H4 (cell line): ENCODE measurements at regions not wholly inside any gene's neighbourhood (a gene's known extent, or its start where the extent isn't known, plus 50 kb on each side); places are given as distances from the start of the nearest gene placed in this dataset.
"Not testable (repeated sequence)": the region's sequence is repeated elsewhere in the genome, so short reads cannot be mapped to it uniquely, and the experiment has no call there.

Experiments used
- DNase-seq: peaks from one replicate; pipeline ENCODE4 v3.0.0-alpha.2; 2015; ENCODE audit warnings: low spot score

DNA sequence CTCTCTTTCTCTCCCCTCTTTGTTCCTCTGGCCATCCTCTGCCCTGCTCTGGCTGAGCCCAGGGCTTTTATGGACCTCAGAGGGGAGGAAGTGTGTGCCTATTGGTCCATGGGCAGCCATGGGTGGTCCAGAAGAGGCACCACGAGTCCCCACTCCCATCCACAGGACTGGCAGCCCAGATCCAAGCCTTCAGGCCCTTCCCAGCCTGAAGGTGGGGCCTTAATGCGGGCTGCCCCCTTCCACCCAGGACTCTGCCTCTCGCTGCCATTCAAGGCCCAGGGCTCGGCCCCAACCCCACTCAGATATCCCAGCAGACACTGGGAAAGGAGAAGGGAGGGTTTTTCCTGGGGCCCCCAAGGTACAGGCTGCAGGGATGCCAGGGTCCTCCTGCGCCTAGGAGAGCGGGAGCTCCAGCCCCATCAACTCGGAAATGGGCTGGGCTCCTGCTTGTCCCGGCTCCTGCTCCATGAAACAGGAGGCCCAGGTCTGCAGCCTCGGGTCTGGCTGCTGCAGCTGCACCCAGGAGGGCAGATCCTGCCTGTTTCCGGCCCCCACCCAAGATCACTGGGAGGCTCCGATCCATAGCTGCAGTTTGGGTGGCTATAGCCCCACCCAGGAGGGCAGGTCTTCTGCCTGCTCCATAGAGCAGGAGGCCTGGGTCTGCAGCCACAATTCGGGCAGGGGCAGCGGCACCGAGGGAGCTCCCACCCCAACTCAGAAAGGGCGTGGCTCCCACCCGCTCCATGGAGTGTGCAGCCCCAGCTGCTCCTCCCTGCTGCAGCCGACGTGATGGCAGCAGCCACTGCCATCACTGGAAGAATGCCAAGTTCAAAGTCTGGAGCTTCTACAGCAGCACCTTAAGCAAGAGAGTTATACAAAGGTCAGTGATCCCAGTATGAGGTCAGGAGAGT is 116.6 kb upstream of the RBBP8 start:
- DNase-seq = no peak

DNA sequence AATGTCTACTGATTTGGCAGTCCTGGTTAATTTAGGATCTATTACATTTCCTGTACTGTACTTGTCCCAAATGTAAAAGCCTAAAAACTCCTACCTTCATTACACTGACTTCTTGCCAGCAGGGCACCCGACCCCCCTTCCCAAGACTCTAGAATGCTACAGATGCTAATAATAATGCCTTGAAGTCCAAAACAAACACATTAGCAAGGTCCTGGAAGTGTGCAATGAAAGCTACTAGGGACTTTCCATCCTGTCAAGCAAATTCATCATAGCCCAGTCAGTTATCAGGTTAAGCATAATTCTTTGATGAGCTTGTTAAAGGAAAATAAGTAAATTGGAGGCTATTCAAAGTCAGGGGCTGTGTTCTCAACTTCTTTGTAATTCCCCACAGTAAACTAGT is 115.3 kb upstream of the RBBP8 start:
- DNase-seq = no peak

DNA sequence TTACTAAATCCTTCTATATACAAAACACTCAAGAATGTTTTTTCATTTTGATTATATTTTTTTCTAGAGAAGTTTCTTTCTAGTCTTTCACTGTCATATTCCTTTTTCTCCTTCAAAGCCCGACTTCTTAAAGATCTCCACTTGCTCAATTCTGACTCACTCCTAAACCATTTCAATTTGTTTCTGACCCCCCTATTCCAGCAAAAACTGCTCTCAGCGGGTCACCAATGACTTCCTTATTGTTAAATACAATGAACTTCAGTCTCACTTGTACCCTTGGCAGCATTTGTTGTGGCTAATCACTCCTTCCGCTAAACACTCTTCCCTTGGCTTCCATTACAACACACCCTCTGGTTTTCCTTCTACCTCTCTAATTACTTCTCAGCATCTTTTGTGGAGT is 111.1 kb upstream of the RBBP8 start:
- peak; percentile 26 for DNase-seq

DNA sequence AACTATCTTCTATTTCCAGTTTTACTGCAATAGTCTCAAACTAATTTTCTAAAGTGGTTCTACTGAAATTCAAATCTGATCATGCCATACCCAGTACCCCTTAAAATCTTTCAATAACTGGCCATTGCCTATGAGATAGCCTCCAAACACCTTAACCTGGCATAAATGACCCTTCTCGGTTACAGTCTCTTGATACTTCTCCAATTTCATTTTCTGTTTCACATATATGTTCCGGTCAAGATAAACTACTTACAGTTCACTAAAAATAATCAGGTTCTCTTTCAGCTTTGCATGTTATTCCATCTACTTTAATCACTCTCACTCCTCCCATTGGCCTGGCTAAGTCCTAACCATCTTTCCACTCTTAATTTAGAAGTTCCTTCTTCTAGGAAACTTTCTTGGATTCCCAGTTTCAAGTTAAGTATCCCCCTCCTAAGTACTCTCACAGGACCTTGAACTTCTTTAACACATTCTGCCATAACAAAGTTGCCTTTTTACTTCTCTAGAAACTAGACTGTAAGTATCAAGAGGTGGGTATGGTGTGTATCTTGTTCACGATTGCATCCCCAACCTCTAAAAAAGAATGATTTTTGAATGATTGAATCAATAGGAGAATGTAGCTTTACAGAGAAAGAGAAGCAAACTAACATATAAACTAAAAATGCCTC is 110.2 kb upstream of the RBBP8 start:
- DNase-seq = no peak

DNA sequence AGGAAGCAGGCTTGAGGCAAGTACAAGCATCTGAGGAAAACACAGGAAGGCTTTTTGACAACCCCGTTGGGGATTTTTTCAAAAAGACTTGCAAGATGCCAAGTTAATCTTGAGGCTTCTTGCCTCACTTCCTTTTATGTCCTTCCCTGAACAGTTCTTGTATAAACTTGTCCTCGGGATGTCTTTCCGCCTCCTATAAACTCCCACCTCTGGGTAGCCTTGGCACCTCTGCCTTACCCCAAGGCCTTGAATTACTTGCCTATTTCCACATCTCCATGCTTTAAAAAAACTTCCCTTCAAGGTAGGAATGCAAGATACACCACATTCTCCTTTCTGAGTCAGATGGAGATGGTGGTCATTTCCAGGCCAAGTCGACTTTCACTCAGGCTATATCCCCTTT is 106.4 kb upstream of the RBBP8 start:
- DNase-seq = no peak

DNA sequence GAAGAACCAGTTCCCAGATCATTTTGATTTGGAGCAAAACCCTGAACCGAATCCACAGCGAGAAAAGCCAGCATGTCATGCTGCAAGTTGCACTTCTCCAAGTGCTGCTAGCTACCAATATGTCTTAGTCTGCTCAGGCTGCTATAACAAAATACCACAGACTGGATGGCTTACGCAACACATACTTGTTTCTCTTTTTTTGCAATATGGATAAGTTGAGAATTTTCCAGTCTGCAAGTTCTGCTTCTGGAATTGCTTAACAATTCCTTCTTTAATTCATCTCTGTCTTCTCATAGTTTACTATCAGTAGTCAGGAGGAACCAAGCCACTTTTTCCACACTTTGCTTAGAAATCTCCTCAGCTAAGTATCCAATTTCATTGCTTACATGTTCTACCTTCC is 105.9 kb upstream of the RBBP8 start:
- no peak for DNase-seq

DNA sequence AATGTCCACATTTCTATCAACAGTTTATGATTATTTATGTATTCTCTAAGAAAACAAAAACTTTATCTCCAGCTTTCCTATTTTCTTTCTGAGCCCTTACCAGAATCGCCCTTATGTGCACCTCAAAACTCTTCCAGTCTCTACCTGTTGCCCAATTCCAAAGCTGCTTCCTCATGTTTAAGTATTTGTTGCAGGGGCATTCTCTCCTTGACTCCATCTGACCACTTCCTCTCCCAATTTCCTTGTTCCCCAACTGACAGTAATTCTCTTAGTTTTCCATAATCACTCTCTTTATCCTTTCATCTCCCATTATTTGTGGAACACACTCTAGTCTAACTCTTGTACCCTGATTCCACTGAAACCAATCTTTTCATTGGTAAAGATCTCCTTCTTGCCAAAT is 105.4 kb upstream of the RBBP8 start:
- no peak for DNase-seq

DNA sequence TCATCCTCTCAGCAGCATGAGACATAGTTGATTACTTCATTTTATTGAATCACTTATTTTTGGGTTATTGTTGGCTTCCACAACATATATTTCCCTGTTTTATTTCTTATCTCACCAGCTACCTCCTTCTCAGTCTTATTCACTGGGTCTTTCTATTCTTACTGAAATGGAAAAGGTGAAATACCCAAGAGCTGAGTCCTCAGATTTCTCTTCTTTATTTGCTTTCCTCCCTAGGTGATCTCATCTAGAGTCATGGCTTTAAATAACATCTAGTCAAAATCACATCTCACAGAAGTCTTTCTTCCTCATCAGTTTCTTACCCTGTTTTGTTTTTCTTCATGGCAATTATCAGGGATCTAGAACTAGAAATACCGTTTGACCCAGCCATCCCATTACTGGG is 105.0 kb upstream of the RBBP8 start:
- DNase-seq = no peak

DNA sequence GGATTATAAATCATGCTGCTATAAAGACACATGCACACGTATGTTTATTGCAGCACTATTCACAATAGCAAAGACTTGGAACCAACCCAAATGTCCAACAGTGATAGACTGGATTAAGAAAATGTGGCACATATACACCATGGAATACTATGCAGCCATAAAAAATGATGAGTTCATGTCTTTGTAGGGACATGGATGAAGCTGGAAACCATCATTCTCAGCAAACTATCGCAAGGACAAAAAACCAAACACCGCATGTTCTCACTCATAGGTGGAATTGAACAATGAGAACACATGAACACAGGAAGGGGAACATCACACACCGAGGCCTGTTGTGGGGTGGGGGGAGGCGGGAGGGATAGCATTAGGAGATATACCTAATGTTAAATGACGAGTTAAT is 104.5 kb upstream of the RBBP8 start:
- DNase-seq = not testable (repeated sequence)

DNA sequence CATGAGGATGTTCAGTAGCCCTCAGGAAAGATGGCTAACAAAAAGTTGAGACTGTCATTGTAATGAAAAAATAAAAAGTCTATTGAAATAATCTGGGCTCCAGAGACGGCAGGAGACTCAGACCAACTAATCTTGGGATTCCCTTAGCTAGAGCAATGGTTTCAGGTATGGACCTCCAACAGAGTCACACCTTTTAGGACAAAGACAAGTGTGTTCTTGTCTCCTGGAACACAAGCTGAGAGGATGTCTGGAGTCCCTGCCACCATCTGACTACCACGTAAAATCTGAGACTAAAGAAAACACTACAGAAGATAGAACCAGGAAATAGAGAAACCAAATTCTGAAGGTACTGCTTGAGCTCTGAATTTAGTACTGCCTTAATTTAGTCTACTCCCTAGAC is 103.3 kb upstream of the RBBP8 start:
- DNase-seq = no peak

DNA sequence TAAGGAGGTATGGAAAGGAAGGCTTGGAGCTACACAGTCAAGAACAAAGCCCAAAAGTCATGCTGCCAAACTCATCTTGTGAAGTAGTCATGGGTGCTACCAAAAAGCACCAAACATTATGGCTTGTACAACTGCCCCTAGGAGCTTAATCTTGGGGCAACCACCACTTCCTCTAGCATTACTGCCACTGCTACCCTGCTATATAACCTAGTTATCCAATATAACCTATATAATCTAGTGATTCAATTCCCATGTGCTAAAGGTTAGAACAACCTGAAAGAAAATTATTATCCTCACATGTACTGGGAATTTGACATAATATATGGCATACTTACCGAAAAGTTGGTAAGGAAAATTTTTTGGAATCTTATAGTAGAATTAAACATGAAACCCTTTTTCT is 102.6 kb upstream of the RBBP8 start:
- no peak for DNase-seq

DNA sequence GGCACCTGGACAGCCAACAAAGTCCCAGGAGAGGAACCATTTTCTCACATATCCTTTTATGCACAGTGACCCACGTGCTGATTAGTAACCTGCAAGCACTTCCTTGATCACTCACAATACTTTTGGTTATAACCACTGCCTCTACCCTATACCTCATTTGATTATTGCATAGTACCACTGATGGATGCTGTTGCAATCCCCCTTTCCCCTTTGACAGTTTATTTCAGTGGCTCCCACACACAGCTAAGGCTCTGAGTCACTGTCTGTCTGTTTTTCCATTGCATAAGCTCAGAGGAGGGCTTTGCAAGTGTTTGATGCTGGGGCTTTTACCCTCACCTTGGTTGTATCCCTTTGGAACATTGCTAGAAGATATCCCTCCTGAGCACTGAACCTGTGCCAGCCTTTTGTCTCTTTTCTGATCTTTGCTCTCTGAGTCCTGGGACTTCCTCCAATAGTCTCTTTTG is 101.7 kb upstream of the RBBP8 start:
- no peak for DNase-seq

DNA sequence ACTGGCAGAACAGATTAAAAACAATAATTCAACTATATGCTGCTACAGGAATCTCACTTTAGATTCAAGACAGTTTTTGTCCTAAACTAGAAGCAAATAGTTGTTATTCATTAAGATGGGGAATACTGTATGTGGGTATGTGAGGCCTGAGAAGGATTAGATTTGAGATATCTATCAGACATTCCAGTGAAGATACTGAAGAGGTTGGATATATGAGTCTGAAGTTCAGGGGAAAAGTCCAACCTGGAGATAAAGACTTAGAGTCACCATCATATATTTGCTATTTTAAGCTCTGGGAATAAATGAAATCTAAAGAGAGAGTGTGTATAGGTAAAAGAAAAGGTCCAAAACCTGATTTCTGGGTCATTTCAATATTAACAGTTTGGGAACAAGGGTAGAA is 96.2 kb upstream of the RBBP8 start:
- no peak for DNase-seq

DNA sequence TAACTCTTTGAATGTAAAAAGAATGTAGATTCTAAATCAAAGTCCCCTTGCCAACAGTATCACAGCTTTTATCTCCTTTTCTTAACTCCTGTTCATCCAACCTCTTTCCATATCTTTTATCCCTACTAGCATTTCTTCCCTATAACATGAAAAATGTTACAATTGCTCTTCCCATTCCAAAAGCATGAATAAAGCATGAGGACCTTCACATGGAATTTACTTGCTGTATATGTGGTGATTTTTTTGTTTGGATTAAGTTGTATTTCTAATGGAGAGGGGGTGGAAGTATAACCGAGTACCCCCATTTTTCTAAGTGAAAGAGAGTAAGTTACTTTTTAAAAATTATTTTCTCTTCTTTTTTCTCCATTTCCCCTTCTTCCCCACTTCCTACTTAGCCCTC is 94.9 kb upstream of the RBBP8 start:
- no peak for DNase-seq

DNA sequence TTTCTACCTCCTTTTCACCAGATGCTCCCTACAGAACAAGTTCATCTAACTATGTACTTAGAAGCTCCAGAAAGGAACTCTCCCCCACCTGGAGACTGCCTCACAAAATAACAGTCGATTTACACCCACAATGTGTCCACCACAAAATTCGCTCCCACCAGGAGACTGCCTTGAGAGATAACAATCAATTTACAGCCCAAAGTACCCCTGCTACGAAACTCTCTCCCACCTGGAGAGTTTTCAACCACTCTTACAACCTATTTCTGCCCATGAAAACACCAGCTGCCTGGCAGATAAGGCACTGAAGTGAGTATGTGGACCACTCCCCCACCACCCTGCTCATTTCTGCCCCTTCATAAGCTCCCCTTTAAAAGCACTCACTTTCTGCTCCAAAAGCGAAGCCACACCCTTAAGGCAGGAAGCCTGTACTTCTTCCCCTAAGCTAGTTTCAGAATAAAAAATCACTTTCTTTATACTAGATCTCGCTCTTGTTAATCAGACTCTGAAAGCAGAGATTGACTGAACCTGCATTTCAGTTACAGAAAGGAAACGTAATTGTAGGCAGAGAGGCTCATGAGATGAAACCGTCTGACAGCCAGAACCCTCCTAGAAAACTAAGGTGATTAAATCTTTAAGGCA is 94.4 kb upstream of the RBBP8 start:
- DNase-seq = no peak

DNA sequence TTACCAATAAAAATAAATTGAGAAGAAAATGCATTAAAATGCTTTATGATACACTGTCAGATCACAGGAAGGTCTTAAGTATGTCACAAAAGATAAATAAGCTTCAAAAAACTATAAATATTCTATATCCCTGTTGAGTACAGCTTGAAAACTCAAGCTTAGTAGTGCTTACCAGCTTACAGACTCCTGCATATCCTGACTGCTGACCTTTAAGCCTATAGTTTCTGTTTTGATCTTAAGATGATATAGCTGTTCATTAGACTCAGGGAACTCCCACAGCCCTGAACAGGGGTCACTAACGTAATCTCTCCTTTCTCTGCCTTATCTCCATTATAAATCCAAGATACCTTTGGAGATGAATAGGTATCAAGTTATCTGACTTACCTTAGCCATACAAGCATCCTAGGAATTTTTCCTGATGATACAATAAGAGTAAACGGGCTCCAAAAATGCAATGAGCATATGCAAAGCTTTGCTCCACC is 93.7 kb upstream of the RBBP8 start:
- no peak for DNase-seq

DNA sequence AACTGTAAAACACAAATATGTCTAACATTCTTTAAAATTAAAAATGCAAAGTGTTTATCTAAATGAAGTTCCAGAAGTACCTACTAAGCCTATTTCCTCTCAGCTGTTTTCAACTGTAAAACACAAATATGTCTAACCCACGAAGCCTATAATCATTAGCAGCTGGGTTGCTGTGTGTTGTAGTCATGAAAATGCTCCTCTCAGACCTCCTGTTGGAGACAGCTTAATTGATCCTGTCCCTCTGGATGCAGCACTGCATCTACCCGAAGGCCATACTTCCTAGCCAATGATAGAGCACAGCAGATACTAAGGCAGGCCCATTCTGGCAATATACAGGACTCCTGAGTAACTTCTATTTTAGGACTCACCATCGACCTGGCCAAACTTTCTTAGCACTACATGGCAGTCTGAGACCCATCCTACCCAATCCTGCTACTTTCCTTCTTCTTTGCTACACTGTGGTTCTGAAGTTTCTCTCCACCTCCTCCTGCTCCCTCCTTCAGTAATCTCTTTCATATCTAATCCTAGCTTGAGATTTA is 92.5 kb upstream of the RBBP8 start:
- DNase-seq = no peak

DNA sequence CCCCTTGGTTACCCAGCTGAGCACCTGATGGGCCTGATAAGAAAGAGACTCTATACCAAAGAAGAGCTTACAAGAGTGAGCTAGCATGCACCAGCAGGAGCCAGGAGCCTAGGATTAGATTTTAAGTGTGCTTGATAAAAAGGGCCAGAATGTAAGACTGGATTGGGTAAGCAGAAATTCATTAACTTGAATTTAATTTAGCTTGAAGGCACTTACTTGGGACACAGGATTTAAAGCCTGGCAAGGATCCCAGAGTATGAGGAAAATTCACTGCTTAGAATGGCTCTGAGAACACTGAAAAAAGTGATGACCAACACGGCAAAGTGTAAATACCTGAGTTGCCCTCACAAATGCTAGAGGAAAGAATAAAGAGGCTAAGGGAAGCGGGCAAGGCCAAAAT is 91.3 kb upstream of the RBBP8 start:
- no peak for DNase-seq

DNA sequence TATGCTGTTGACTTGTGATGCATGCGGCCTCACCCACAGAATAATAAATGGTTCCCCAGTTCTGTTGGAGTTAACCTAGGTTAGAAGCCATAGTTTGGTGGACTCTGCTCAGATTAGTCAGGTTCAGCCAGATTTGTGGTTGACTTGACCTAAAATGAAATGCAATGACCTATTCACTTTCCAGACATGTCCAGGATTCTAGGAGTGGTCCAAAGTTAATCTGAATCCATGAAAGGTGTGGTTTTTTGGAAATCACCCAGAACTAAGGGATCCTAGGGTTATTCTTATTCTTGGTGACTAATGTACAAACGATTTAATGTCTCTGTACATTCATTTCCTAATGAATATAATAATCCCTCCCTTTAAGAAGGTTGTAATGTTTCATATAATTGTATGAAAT is 88.9 kb upstream of the RBBP8 start:
- no peak for DNase-seq

DNA sequence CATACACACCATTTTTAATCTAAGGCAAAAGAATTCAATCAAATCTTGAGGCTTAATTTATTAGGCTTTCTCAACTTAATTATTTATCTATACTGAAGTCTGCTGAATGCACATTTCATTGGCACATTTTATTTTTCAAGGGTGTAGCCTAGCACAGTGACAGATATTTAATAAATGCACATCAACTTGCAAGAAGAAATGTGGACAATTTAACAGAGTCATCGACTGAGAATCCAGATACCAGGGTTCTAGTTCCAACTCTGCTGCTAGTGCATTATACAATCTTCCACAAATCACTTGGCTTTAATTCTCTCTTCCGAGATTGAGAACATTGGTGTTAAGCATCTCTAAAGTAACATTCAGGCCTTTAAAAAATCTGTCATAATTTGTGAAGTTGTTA is 88.5 kb upstream of the RBBP8 start:
- no peak for DNase-seq

DNA sequence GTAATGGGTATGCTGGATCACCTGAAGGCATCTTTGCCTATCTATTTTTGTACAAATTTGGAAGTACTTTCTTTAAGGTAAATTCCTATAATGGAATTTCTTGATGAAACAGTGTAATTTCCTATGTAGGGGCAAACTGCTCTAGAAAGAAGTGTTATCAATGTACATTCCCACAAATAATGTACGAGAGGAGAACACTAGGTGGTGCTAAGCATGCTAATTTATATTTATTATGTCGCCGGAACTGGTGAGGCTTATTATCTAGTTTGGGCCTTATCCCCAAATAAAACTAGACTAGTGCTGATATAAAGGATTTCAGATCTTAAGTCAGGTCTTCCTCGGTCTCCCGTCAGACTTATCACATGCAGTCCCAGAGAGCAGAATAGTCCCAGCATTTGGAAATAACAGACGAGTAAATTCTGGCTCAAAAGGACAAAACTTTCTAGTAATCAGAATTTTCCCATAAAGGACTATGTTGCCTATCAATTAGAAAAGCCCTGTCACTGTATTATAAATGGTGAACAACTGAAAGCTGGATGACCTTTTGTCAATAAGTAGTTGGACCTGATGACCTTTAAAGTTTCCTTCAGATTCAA is 86.9 kb upstream of the RBBP8 start:
- peak; percentile 19 for DNase-seq

DNA sequence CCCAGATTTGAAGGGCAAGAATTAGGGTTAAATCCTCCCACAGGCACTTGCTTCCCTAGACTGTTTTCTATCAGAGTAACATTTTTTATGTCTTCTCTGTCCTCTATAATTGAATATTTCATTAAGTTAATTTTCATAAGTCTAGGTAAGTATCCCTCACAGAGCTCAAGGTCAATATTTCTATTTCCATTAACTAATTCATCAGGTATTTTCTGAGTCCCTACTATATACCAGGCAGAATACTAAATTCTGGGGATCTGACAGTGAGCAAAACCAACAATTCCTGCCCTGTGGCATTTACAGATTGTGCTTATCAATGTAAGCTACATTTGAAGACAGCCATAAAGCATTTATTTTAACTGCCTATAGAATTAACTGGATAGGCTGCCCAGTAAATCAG is 86.4 kb upstream of the RBBP8 start:
- DNase-seq = no peak
